SIG-M5 treated with dmso at 0.1 percent for 504 hours (cell line): ENCODE measurements at regions not wholly inside any gene's neighbourhood (a gene's known extent, or its start where the extent isn't known, plus 50 kb on each side); places are given as distances from the start of the nearest gene placed in this dataset.

ENCODE experiments used
- DNase-seq: peaks from one replicate; lab custom pipeline; 2025; ENCODE audit not compliant: unreplicated experiment; lab: John Stamatoyannopoulos, UW

DNA sequence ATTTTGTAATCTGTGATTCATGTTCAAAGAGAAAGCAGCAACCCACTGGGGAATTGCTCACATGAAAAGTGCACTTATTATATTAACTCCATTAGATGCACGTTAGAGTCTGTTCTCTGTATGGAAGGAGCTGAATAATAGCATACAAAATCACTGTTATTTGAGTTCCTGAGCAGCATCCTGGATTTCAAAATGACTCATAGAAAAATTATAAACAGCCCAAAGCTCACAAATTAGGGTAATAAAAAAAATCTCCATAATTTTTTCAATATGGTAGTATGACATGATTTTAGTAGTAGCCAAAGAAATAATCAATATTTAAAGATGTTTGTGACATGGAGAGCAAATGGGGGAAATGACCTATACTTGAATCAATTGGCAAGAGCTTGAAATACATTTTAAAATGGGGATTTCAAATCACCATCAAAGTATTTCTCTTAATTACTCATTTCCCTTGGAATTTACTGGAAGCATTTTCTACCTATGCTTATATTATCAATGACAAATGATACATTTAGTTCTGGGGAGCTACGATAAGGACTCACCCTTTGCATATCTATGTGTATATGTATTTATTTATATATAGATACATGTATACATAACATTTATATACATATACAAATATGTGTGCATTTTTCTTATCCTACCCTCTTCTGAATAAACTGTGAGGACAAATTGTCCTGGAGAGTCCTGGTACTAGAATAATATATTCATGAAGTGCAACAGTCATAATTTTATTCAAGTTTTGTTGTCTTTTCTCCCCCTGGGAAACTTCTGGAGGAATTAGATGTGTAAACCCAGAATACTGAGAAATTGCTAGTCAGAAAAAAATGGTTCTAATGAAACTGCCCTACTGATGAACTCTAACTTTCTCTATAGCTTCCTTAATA, 116.3 kb downstream of the RPL22L1 start:
- no peak for DNase-seq

DNA sequence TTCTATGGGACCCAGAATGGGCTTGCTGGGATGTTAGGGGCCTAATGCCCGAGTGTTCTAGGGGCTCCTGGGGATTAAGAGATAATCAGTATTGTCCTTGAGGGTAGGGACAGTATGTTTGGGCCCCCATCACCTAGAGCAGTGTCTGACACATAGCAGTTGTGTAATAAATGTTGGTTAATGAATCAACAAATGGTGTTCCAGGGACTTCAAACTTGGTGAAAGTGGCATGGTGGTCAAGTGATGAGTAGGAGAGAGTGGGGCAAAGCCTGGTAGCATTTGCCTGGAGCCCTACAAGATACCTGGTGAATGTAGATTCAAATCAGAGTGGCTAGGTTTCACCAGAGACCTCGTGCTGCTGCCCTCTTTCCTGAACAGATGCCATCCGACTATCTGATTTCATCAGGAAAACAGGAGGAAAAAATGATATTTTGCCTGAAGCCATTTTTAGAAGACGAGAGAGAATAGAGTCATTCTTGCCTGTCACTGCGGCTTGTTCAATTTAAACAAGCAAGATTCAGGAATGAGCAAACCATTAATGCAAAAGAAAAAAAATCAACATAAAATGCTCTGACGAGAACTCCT, 117.3 kb downstream of the RPL22L1 start:
- DNase-seq: no peak

DNA sequence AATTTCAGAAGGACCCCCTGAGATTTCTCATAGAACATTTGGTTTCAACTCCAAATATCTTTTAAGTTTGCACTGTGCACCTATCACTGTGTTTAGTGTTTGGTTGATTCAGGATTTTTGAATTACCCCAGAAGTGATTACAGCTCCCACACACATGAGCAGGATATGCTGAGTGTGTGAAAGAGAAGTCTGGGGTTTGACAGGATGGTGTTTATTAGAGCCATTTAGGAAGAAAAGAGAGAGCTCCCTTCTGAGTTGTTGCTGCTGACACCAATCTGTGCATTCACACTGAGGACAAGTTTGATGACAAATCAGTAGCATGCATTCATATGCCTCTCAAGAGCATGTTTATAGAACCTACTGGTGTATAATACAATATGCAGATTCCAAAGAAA, 118.1 kb downstream of the RPL22L1 start:
- DNase-seq: no peak

DNA sequence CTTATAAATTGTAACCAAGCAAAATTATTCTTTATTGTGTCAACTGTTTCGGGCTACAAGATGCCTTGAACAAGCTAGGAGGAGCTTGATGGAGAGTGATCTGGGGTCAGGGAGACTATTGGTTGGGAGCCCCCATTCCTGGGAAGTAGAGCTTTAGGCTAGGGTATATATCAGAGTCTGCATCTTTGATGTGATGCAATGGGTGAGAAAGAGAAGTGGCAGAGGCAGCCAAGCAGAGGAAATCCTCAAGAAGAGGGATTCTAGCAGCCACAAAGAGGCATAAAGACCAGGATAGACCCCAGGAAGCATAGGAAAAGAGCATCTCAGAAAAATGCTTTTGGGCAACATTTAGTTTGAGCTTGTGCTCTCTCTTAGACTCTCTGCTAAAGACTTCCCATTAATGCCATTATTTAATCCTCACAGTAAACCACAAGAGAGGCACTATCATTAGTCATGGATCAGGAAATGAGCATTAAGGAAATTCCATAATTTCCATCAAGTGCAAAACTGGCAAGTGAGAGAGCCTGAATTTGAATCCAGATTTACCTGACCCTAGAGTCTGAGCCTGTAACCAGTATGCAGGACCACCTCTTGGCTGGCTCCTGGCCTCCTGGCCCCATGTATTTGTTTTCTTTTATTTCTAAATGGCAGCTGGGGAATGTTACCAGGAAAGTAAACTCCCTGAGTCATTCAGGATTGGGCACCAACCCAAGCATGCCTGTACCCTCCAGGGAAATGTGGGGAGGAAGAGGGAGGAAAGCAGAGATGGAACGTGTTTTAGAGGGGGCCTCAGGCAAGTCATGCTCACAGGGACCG, 118.7 kb downstream of the RPL22L1 start:
- DNase-seq: no peak

GRCh38 chr3:170750478-170750830, 119.5 kb downstream of the RPL22L1 start:
- no peak for DNase-seq

DNA sequence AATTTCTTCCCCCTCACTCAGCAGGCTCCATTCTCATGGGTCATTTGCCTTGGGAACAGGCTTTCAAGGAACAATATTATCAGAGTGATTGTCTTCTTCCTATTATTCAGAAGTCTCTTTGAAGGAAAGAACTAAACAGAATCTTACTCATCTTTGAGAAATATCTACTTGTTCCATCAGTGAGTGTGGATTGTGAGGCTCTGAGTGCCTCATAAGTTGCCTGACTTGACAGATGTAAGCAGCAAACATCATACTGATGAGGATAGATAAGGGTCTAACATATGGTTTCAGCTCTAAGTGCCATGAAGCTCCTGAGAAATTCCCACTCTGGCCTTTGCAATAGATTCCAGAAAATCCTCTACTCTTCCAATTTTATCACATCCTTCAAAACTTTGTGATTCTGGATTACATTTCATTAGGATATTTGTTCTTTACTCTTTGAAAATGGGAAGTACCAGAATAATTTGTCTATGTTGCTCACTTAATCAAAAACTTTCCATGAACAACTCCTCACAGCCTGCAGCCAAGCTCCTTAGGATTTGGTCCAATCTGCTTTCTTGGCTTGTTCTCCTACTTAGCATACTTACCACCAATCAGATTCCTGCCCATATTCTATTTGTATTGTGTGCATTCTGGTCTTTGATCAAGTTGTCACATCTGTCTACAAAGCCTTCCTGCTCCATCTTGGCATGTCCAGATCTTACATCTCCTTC, 120.1 kb downstream of the RPL22L1 start:
- no peak for DNase-seq

DNA sequence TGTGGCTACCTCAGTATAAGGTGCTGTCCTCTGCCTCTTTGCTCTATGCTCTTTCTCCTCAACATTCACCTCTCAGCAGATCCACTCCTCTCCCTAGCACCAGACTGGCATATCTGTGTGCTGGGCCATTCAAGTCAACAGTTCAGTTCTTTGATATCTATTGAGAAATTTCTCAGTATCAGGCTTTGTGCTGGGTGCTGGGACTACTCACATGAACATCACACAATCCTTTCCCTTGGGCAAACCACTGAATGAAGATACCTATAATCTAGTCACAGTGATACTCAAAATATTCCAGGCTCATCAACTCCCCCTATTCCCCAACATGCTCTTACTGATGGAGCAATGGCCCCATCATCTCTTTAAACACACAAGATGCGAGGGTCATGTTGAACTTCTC, 120.8 kb downstream of the RPL22L1 start:
- DNase-seq: no peak

DNA sequence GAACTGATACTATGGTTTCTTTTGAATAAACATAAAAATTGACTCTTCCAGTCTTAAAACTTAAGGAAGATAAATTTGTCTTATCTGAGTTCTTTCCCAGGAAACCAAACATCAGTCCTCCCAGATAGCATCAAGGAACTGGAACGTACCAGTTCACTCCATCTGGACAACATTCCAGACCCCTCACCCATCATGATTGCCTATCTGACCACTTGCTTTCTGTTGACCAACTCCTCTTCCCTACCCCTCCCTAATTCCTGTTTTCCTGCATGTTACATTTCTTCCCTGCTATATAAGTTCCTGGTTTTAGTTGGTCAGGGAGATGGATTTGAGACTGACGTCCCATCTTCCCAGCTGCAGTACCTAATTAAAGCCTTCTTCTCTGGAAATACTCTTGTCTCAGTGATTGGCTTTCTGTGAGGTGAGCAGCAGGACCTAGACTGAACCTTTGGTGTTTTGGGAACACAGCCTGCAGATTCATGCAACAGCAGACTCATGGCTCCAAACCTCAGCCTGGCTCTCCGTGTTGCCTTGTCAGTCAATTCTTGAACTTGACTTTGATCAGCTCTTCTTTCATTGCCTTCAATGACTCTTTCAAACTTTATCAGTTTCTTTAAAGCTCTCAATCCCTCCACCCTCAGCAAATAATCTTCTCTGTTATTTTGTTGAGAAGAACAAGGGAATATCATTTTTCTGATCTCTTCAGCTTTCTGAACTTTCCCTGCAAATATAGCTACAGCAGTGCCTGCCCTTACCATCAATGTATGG, 123.6 kb downstream of the RPL22L1 start:
- DNase-seq: no peak

DNA sequence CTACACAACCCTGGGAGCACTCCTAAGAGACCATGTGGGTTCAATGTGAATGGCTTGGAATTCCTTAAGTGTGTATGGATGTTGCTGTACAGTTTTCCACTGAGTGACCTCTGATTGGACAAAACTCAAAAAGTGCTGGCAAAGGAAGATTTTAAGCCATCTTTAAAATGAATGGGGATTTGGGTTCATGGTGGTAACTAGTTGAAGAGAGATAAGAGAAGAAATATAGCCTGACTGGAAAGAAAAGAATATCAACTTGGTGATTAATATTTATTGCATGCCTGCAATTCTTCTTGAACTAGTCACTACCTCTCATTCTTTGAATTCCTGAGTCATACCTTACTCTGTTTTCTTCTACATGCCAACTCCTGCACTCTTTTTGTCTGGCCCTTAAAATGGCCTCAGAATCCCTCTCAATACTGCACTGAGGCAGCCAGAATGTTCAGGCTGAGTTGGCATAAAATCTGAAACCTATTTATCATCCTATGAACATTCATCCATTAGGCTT, 124.7 kb downstream of the RPL22L1 start:
- no peak for DNase-seq

DNA sequence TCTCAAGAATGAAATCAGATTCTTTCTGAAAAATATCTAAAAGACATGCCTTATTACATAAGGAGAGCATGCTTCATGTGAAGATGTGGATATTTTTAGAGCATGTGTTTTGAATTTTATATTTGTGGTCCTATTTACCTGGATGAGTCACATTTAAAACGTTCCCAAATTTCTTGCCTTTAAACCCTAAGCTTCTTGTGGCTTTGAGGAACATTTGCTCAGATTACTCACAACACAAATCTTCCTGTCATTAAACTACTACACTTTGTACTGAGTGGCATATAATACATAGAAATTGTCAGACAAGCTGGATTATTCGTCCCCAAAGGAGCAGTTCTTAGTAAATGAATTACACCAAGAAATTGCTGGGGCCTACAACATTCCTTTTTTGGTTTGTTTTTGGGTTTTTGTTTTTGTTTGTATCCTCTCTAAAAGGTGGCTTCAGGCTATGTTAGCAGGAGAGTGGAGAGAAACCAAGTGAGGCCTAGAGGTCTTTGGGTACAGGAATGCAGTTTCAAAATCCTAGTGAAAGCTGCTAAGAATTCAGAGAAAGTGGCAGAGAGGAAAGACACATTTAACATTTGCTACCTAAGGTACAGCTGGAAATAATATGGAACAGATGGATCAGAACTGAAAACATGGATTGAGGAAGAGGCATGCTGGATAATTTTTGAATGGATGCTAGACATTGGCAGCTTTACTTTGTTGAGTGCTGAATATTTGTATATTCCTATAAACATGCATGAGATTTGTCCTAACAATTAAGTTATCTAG, 128.1 kb downstream of the RPL22L1 start:
- no peak for DNase-seq

DNA sequence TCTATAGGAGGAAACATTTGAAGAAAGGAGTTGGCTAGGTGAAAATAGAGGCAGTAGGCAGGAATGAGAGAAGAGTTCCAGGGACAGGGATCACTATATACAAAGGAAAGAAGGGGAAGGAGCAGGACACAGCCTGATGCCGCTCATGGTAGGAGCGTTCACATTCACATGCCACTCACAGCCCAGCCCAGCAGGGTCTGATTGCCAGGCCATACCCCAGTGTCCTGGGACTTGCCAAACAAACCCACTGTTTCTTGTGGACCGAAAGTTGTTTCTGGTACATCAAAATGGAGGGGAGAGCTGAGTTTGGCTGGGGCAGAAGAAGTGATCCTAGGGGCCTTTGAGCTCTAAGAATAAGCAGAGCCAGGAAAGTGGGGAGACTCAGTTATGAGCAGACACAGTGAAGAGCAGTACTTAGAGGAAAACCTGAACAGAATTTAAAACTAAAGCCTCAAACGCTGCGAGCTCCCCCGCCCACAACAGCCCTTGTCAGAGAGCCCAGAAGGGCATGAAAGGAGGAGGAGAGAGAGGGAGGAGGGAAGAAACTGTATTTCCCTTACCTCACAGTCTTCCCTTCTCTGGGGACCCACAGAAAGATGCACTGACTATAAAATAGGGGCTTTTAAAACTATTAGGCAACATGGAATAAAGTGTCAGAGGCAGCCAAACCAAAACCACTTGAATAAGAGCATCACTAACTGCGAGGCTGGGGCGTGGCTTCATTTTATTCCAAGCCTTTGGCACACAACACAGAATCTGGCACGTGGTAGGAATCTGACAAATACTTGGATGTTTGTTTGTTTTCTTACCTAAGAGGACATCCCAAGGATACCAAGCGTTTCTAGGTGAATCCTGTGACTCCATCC, 129.0 kb downstream of the RPL22L1 start:
- no peak for DNase-seq

GRCh38 chr3:170740285-170740684, 129.7 kb downstream of the RPL22L1 start:
- no peak for DNase-seq

DNA sequence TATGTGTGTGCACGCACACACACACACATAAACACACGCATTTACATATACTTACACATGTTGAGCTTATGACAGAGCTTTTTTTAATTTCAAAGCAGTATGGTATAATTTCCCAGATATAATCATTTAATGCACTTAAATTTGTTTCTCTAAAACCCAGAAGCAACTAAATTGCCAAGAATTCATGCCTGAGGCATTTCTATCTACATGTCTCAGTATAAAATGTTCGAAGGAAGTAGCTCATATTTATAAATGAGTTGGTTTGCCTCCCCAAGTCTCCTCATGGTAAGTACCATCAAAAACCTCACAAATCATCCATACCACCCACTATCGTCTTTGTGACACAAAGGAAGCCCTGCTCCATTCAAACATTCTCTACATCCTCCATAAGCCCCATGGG, 130.6 kb downstream of the RPL22L1 start:
- DNase-seq: no peak

DNA sequence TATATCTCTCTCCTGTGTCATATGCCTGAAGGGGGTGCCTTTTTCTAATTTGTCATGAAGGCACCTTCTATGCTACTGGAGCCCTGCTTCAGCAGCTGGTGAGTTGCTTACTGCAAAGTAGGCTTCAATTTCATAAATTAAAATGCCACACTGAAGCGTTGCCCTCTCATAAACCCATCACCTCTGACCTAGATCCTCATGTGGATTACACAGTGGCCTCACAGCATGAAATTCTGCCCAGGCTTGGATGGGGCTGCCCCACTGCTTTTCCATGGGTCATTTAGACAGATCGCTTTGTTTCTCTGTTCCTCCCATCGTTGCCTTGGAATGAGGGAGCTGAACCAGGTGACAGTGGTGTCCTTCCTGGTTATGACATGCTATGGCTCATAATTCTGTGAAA, 131.2 kb downstream of the RPL22L1 start:
- no peak for DNase-seq

- no peak for DNase-seq
These were observed 132.4 kb downstream of the RPL22L1 start for GRCh38 chr3:170737498-170738162.

- DNase-seq: no peak
These were observed 134.2 kb downstream of the RPL22L1 start for GRCh38 chr3:170735821-170736220.

DNA sequence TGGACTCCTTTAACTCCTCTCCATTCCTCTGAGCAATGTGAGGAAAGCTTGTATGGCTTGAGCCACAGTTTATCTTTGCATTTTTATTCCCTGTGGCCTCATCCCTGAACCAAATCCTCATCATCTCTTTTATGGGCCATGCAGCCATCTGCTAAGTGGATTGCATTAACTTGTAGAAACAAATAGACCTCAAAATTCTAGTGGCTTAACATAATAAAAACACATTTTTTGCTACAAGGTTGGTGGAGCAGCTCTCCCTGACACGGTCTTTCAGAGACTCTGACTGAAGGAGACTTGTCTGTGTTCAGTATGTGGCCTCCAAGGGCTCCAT, 135.3 kb downstream of the RPL22L1 start:
- DNase-seq: no peak

DNA sequence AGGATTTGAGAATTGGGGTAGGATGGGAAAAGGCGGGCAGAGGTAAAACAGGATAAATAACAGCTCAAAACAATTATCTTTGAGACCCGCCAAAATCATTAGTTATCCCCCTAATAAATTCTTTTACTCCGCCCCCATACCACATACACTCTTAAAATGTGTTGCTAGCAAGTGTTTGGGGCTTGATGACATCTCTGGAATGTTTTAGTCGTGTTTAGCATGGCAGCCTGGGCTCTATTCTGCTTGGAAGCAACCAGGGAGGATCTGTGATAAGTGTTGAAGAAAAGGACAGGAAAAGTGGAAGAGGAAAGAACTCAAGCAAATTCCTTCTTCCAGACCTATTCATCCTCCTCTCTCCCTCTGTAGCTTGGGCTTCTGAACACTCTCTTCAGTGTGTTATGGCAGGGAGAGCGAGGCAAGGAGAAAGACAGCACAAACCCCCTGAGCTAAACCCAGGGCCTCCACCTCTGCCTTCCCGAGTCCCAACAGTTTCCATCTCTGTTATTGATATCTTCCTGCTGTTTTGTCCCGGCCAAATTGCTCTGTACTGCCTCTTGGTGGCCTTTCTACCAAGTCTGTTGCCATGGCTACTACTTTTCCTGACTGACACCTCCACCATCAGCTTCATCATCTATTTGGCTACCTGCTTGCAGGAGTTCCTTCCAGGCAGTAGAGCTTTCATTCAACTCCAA, 135.8 kb downstream of the RPL22L1 start:
- DNase-seq: no peak
